ENCODE measurements at regions not wholly inside any gene's neighbourhood (a gene's known extent, or its start where the extent isn't known, plus 50 kb on each side); places are given as distances from the start of the nearest gene placed in this dataset.

- no peak for DNase-seq (ENCODE audit: low spot score)
Observed at GRCh38 chr14:36465178-36465577, 54.9 kb downstream of the NKX2-1 start.

DNA sequence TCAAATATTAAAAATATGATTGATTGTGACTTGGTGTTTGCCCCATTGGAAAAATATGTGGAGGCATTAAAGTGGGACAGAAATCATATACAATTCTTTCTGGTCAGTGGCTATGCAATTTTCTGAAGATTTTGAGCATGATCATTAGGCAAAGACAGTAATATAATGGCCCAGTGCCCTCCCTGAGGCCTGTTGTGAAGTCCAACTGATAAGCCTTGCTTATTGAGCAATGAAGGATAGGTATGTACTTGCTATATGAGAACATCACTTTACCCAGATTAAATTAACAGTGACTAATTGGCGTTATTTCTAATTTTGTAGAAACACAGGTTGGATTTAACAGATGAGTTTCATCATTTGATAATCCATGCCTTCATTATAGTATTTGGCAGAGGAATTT is 57.1 kb downstream of the NKX2-1 start:
- DNase-seq (ENCODE audit: low spot score) = no peak

GRCh38 chr14:36455241-36455627 is 64.8 kb downstream of the NKX2-1 start:
- DNase-seq (ENCODE audit: low spot score) = no peak

GRCh38 chr14:36454599-36455240 is 65.3 kb downstream of the NKX2-1 start:
- DNase-seq (ENCODE audit: low spot score) = no peak

DNA sequence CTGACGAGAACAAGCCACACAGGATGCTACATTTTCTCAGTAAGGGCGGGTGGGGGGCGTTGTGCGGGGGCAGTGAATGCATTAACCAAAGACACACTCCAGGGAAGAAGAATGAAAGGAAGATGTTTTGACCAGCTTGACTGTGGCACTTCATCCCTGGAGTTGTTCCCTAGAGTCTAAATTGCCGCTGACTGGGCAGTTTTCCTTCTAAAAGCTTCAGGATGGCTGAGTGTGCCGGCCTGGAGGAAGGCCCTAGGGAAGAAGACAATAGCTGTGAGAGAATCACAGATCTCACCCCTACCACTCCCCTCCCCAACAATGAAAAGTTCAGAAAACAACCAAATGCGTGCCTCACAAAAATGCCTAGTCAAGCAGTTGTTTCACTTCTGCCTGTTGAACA is 67.2 kb downstream of the NKX2-1 start:
- no peak for DNase-seq (ENCODE audit: low spot score)

DNA sequence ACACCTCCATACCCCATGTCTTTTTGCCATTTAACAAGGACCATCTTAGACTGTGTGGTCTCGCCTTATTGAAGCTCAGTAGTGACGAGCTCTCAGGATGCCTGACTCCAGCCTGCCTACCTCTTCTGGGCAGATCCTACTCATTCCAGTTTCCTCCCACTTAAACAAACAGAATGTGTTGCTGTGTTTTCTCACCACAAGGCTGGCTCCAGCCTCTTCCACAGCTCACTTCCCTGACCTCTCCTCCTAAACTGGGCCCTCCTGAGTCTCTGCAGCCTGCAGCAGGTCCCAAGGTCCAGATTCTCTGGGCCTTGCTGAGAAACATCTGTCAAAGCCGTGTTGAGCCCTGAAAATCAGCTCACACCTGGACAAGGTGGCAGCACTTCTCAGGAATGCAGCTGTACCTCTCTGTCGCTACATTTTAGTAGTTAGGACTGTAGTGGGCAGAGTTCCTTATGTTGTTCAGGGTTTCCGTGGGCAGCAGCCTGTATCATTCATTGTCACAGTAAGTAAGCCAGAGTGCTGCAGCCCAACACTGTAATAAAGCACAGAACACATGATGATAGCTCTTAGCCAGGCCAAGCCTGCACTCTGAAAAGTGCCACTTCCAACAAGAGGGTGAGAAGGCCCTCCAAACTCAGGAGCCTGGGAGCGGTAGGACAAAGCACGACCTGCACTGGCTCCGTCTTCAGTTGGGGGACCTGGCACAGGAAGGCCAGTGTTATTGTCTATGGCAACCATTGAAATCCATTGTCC is 68.5 kb downstream of the NKX2-1 start:
- DNase-seq (ENCODE audit: low spot score) = no peak

DNA sequence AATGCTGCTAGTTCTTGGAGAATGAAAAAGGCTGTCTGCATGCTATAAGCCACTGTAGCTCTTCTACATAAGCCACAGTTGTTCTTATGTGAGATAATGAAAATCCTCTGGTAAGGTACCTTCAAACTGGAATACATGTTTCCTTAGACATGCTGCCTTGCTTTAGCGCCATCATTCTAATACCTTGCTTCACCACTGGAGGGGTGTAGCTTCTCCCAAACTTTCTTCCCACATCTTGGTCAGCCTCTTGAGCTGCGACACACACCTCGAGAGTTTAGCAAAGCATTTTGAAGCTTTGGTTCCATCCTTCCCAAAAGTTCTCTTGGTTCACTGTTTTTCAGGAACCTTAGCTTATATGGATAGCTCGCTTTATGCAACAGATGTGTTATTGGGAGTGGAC is 69.5 kb downstream of the NKX2-1 start:
- no peak for DNase-seq (ENCODE audit: low spot score)

DNA sequence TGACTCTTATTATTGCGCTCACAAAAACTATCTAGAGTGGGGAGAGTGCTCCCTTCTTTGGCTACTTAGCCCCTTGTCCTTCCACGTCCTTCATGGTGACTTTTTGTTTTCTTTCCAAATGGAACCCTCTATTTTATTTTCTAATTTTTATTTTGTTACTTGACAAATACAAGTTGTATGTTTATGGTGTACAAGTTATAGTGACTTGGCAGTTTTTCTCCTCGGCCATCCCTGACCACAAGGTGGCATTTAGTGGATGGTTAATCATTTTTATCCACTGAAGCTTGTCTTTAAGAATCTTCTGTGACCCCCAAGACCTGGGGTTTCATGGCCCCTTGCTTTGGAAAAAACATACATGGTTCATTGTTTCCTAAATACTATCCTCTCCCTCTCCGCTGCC is 70.1 kb downstream of the NKX2-1 start:
- no peak for DNase-seq (ENCODE audit: low spot score)

- no peak for DNase-seq (ENCODE audit: low spot score)
Observed at GRCh38 chr14:36443374-36443773, 76.7 kb downstream of the NKX2-1 start.

GRCh38 chr14:36442824-36443241 is 77.2 kb downstream of the NKX2-1 start:
- DNase-seq (ENCODE audit: low spot score) = no peak

DNA sequence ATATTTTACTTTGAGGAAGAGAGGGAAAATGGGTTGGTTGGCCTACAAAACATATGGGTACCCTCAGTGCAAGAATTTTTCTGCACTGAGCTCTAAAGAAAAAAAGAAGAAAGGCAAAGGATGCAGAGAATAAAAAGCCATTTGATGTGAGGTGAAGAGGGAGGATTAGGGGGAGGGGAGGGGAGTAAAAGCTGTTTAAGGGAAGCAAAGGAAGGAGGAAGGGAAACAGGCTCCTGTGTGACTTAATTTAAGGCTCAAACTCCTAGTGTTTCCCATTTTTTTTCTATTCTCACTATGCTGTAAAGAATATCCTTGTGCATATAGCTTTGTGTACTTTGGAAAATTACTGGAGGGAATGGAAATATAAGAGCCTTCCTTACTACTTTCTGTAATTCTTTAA is 78.7 kb downstream of the NKX2-1 start:
- DNase-seq (ENCODE audit: low spot score) = no peak

DNA sequence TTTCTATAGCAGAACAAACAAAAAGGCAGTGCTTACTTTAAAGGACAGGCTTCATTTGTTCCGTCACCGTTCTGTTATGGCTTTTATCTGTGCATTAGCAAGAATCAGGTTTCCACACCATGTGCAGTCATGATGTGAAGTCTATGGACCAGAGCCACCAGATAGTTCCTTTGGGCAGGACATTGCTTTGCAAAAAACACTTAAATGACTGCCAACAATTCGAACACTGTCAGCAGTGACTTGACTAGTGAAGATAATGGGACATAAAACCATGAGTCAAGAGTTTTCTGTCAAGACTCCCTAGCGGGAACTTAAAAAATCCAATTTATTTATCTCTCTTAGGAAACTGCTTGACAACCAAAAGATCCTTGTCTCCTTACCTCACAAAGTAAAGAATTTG is 80.3 kb downstream of the NKX2-1 start:
- DNase-seq (ENCODE audit: low spot score) = no peak

DNA sequence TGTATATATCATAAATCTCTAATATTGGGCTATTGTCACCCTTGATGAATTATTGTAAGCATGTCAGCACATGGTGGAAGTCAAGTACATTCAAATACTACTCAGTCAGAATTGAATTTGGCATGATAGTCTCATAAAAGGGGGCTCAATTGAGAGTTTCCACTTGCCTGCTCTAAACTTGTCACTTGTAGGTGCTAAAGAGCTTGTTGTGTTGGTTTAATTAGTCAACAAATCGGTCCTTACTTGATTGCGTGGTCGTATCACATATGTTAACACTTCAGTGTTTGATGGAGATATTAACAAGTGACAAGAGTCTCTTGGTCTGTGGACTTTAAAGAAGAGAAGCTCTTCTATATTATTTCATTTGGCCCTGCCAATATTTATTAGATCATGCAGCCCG is 81.1 kb downstream of the NKX2-1 start:
- DNase-seq (ENCODE audit: low spot score) = no peak

GRCh38 chr14:36430662-36431084 is 89.4 kb downstream of the NKX2-1 start:
- DNase-seq (ENCODE audit: low spot score) = no peak

- no peak for DNase-seq (ENCODE audit: low spot score)
Observed at GRCh38 chr14:36430169-36430568, 89.9 kb downstream of the NKX2-1 start.

DNA sequence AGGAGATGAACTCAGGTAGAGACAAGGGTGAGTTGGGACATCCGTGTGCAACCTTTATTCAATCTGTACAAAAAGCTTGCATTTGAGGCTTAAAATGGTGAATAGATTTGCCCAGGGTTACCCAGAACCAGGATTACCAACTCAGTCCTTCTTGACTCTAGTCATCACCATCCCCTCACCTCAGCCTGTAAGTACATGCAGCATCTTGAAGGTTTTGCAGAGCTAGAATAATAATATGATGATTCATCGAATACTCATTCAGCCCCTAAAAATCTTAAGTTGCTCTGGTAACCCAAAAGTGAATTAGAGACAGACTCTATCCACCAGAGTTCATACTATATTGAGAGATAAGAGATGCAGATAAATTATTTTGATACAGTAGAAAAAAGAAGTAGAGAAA is 90.3 kb downstream of the NKX2-1 start:
- DNase-seq (ENCODE audit: low spot score) = no peak

- no peak for DNase-seq (ENCODE audit: low spot score)
Observed at GRCh38 chr14:36428350-36428749, 91.7 kb downstream of the NKX2-1 start.

DNA sequence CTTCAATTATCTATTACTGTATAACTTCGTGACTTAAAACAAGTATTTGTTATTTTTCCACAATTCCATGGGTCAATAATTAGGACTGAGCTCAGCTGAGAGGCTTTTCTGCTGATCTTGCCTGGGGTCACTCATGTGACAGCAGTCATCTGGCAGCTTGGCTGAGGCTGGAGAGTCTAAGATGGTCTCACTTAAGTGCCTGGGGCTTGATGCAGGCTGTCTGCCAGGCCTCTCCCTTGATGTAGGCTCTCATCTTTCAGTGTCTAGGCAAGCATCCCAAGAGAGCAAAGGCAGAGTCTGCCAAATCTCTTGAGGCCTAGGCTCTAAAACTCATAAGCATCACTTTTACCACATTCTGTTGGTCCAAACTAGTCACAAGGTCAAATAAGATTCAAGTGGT is 93.2 kb downstream of the NKX2-1 start:
- DNase-seq (ENCODE audit: low spot score) = no peak

DNA sequence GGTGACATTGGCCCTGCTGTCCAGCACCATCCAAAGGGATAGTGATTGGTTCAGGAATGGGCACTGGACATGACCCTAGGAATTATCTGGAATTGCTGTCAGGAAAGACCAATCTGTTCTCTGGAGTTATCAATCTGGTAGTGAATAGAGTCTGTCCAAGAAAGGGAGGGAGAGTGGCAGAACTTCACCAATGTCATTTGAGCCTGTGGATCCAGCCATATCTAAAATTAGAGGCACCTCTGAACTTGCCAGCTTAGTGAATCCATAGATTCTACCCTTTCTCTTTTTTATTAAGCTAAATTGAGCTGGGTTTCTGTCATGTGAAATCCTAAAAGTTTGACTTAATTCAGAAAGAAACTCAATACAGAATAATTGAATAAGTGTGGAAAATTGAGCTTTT is 93.9 kb downstream of the NKX2-1 start:
- DNase-seq (ENCODE audit: low spot score) = no peak

DNA sequence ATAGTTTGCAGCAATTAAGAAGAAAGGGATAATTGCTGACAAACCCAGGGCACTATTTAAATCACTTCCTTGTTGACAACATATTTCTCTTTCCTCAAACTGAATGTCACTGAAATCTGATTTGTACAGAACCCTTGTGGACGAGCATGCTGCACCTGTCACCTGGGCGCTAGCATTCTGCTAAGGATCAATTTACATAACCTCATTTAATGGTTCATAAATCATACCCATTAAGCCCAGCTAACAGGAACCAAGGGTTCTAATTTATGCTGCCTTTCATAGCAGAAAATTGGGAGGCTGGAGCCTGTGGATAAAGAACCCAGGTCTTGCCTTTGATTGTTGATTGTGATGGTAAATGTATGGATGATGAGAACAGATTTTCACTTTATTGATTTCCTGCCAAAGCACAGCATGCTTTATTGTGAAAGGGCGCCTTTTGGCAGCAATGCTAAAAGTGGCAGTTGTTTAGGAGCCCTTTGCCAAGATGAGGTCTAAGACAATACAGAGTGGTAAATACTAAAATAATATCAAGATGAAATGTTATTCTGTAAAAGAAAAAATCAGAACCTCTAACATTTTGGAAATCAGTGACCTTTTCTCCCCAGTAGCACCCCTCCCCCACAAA is 95.4 kb downstream of the NKX2-1 start:
- DNase-seq (ENCODE audit: low spot score) = no peak

GRCh38 chr14:36423430-36423829 is 96.6 kb downstream of the NKX2-1 start:
- DNase-seq (ENCODE audit: low spot score) = no peak

DNA sequence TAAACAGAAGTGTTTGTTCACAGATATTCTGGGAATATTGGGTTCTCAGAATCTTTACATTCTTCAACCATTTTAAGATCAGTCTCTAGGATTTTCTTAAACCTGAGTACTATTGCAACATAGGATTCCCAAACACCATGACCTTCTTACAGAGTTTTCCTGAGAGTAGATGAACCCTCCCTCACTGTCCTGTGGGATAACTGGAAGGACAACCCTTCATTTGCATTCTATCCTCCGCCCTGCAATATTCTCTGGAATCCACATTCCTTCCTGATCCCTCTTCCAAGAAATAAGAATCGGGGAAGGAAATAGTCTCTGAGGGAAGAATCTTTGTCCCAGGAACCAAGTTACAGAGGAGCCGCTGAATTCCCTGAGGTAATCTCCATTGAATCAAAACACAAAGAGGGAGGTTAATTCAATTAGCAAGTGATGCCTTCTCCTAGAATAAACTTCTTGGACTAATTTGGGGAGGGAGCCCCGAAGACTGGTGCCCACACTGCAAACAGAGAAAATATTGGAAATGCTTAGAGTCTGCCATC is 99.8 kb upstream of the MBIP start:
- DNase-seq (ENCODE audit: low spot score) = no peak

- no peak for DNase-seq (ENCODE audit: low spot score)
Observed at GRCh38 chr14:36418937-36419336, 98.5 kb upstream of the MBIP start.
